ENCODE measurements at regions not wholly inside any gene's neighbourhood (a gene's known extent, or its start where the extent isn't known, plus 50 kb on each side); places are given as distances from the start of the nearest gene placed in this dataset.
"Not testable (repeated sequence)": the region's sequence is repeated elsewhere in the genome, so short reads cannot be mapped to it uniquely, and the experiment has no call there.

DNA sequence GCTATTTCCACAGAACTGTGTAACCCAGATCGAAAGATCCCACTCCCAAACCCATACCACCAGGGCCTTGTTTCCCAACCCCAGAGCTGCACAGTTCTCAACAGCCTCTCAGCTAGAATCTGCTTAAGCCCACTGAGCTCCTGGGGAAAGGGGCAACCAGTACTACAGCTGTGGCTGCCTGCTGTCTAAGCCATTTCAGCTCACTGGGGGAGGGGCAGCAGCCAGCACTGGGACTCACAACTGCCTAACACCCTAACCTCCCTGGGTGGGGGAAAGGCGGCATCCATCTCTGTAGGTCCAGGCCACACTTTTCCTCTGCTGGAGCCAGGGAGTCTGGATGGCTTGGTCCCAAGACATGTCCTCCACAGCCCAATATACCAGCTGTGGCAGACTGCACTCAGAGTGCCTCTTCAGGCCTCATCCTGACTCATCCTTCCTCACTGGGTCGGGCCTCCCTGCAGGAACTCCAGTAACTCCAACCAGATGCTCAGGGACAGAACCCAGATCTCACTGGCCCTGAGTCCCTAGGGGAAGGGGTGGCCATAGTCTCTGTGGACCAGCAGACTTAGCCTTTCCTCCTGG is 241.4 kb downstream of the HINT1 start:
- Histone ChIP-seq H3K4me2 (ENCODE audit: low read length) (no peak overlapping the region), H4K12ac (ENCODE audit: low read depth, low read length) (no peak overlapping the region), H2BK5ac (ENCODE audit: low read depth, low read length, poor library complexity) (no peak overlapping the region), H3K79me1 (ENCODE audit: low read length) (no peaks in the 10 kb centered on the region), H4K8ac (ENCODE audit: low read depth, low read length) (no peak overlapping the region), H3K27me3 (ENCODE audit: insufficient read depth, low read length) (no peaks in the 10 kb centered on the region), H4K91ac (ENCODE audit: low read depth, low read length) (no peak overlapping the region), H2AK5ac (ENCODE audit: low read length) (no peak overlapping the region), H3K14ac (ENCODE audit: low read length) (no peak overlapping the region), H3K4me1 (ENCODE audit: control insufficient read depth in 1 of 2, insufficient read depth in 2 of 2, low read length in 2 of 2) (no peaks in the 10 kb centered on the region), H3K23ac (ENCODE audit: low read length) (no peak overlapping the region), H3K36me3 (ENCODE audit: control insufficient read depth in 1 of 2, insufficient read depth in 2 of 2, low read length in 2 of 2) (no peaks in the 10 kb centered on the region), H2AFZ (ENCODE audit: insufficient read depth, low read length, poor library complexity) (no peak overlapping the region), H3K4me3 (ENCODE audit: low read depth, low read length) (no peak overlapping the region), H3K27ac (ENCODE audit: low read depth, low read length) (no peak overlapping the region), H3K9ac (ENCODE audit: low read length) (no peak overlapping the region), H3K79me2 (ENCODE audit: control insufficient read depth, insufficient read depth, low read length, poor library complexity) (no peaks in the 10 kb centered on the region), H3K9me3 (ENCODE audit: insufficient read depth, low read depth, low read length) (no peaks in the 10 kb centered on the region), H3K18ac (ENCODE audit: low read length) (no peak overlapping the region), H2BK12ac (ENCODE audit: low read length) (no peak overlapping the region), H2BK120ac (ENCODE audit: insufficient read depth, low read length, poor library complexity) (no peak overlapping the region), H3K4ac (ENCODE audit: low read depth, low read length) (no peak overlapping the region)
- no CpG with 5 or more reads among the region's 3 CpGs for WGBS (ENCODE audit: extremely low coverage, insufficient coverage, insufficient read length)
- DNase-seq: no peak

DNA sequence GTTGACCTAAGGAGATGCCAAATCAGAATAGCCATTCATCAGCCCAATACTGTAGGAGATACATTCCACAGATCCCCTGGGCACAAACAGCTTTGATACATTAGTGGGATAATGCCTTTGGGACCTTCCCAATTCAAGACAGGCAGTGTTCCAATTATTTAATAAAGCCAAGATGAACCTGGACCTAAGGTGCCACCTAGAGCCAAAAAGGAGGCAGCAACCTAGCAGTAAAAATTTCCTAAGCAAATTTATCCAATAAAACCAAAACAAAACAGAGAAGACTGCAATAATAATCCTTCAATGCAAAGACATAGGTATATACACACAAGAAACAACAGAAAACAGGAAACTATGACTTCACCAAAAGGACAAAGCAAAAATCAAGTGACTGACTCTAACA is 253.0 kb downstream of the HINT1 start:
- H3K9me3 ChIP-seq (ENCODE audit: insufficient read depth, low read depth, low read length): no peaks in the 10 kb centered on the region
- no peak overlapping the region for H2BK12ac ChIP-seq (ENCODE audit: low read length)
- no peak overlapping the region for H3K4me2 ChIP-seq (ENCODE audit: low read length)
- H3K79me1 ChIP-seq (ENCODE audit: low read length): no peaks in the 10 kb centered on the region
- H3K27ac ChIP-seq (ENCODE audit: low read depth, low read length): no peak overlapping the region
- H2AK5ac ChIP-seq (ENCODE audit: low read length): no peak overlapping the region
- no peak overlapping the region for H2BK120ac ChIP-seq (ENCODE audit: insufficient read depth, low read length, poor library complexity)
- no peak for DNase-seq
- H3K4me3 ChIP-seq (ENCODE audit: low read depth, low read length): no peak overlapping the region
- no peak overlapping the region for H3K18ac ChIP-seq (ENCODE audit: low read length)
- no peaks in the 10 kb centered on the region for H3K4me1 ChIP-seq (ENCODE audit: control insufficient read depth in 1 of 2, insufficient read depth in 2 of 2, low read length in 2 of 2)
- H2AFZ ChIP-seq (ENCODE audit: insufficient read depth, low read length, poor library complexity): no peak overlapping the region
- no peak overlapping the region for H4K12ac ChIP-seq (ENCODE audit: low read depth, low read length)
- H3K36me3 ChIP-seq (ENCODE audit: control insufficient read depth in 1 of 2, insufficient read depth in 2 of 2, low read length in 2 of 2): no peaks in the 10 kb centered on the region
- H2BK5ac ChIP-seq (ENCODE audit: low read depth, low read length, poor library complexity): no peak overlapping the region
- no peak overlapping the region for H4K8ac ChIP-seq (ENCODE audit: low read depth, low read length)
- no peak overlapping the region for H3K14ac ChIP-seq (ENCODE audit: low read length)
- no peak overlapping the region for H3K4ac ChIP-seq (ENCODE audit: low read depth, low read length)
- H3K9ac ChIP-seq (ENCODE audit: low read length): no peak overlapping the region
- H3K79me2 ChIP-seq (ENCODE audit: control insufficient read depth, insufficient read depth, low read length, poor library complexity): no peaks in the 10 kb centered on the region
- no peak overlapping the region for H3K23ac ChIP-seq (ENCODE audit: low read length)
- no peaks in the 10 kb centered on the region for H3K27me3 ChIP-seq (ENCODE audit: insufficient read depth, low read length)
- no peak overlapping the region for H4K91ac ChIP-seq (ENCODE audit: low read depth, low read length)

GRCh38 chr5:130908186-130908585 is 256.9 kb downstream of the HINT1 start:
- Histone ChIP-seq H3K27ac (ENCODE audit: low read depth, low read length) (no peak overlapping the region), H4K12ac (ENCODE audit: low read depth, low read length) (no peak overlapping the region), H3K9ac (ENCODE audit: low read length) (no peak overlapping the region), H3K36me3 (ENCODE audit: control insufficient read depth in 1 of 2, insufficient read depth in 2 of 2, low read length in 2 of 2) (no peaks in the 10 kb centered on the region), H3K18ac (ENCODE audit: low read length) (no peak overlapping the region), H2BK12ac (ENCODE audit: low read length) (no peak overlapping the region), H3K4me2 (ENCODE audit: low read length) (no peak overlapping the region), H3K9me3 (ENCODE audit: insufficient read depth, low read depth, low read length) (no peaks in the 10 kb centered on the region), H3K14ac (ENCODE audit: low read length) (no peak overlapping the region), H2BK120ac (ENCODE audit: insufficient read depth, low read length, poor library complexity) (no peak overlapping the region), H3K4me3 (ENCODE audit: low read depth, low read length) (no peak overlapping the region), H3K79me2 (ENCODE audit: control insufficient read depth, insufficient read depth, low read length, poor library complexity) (no peaks in the 10 kb centered on the region), H2BK5ac (ENCODE audit: low read depth, low read length, poor library complexity) (no peak overlapping the region), H3K4ac (ENCODE audit: low read depth, low read length) (no peak overlapping the region), H3K79me1 (ENCODE audit: low read length) (no peaks in the 10 kb centered on the region), H2AK5ac (ENCODE audit: low read length) (no peak overlapping the region), H3K4me1 (ENCODE audit: control insufficient read depth in 1 of 2, insufficient read depth in 2 of 2, low read length in 2 of 2) (no peaks in the 10 kb centered on the region), H3K23ac (ENCODE audit: low read length) (no peak overlapping the region), H4K91ac (ENCODE audit: low read depth, low read length) (no peak overlapping the region), H4K8ac (ENCODE audit: low read depth, low read length) (no peak overlapping the region), H3K27me3 (ENCODE audit: insufficient read depth, low read length) (no peaks in the 10 kb centered on the region), H2AFZ (ENCODE audit: insufficient read depth, low read length, poor library complexity) (no peak overlapping the region)
- WGBS (ENCODE audit: extremely low coverage, insufficient coverage, insufficient read length): no CpG with 5 or more reads among the region's 3 CpGs
- DNase-seq: no peak

- not testable (repeated sequence) for H3K9ac ChIP-seq (ENCODE audit: low read length); H3K4me2 ChIP-seq (ENCODE audit: low read length); H3K4me1 ChIP-seq (ENCODE audit: control insufficient read depth in 1 of 2, insufficient read depth in 2 of 2, low read length in 2 of 2); H4K12ac ChIP-seq (ENCODE audit: low read depth, low read length); H2BK120ac ChIP-seq (ENCODE audit: insufficient read depth, low read length, poor library complexity); H3K4ac ChIP-seq (ENCODE audit: low read depth, low read length); H3K9me3 ChIP-seq (ENCODE audit: insufficient read depth, low read depth, low read length); H3K4me3 ChIP-seq (ENCODE audit: low read depth, low read length); H2BK5ac ChIP-seq (ENCODE audit: low read depth, low read length, poor library complexity); H3K23ac ChIP-seq (ENCODE audit: low read length); H2BK12ac ChIP-seq (ENCODE audit: low read length); H3K79me1 ChIP-seq (ENCODE audit: low read length); H3K36me3 ChIP-seq (ENCODE audit: control insufficient read depth in 1 of 2, insufficient read depth in 2 of 2, low read length in 2 of 2); H3K79me2 ChIP-seq (ENCODE audit: control insufficient read depth, insufficient read depth, low read length, poor library complexity); H3K18ac ChIP-seq (ENCODE audit: low read length); H3K27me3 ChIP-seq (ENCODE audit: insufficient read depth, low read length); H3K27ac ChIP-seq (ENCODE audit: low read depth, low read length); H2AK5ac ChIP-seq (ENCODE audit: low read length); H3K14ac ChIP-seq (ENCODE audit: low read length)
- peak overlapping the region; percentile 78 for H2AFZ ChIP-seq (ENCODE audit: insufficient read depth, low read length, poor library complexity)
- no CpG with 5 or more reads among the region's 24 CpGs for WGBS (ENCODE audit: extremely low coverage, insufficient coverage, insufficient read length)
- peak overlapping the region; percentile 48 for H4K8ac ChIP-seq (ENCODE audit: low read depth, low read length)
- DNase-seq: peak; percentile 18 to 38
- peak overlapping the region; percentile 35 for H4K91ac ChIP-seq (ENCODE audit: low read depth, low read length)
These were observed 267.4 kb downstream of the HINT1 start for GRCh38 chr5:130897537-130898195.

Data from trophoblast cell (in vitro differentiated cells and primary cell).